HG03442 (cell line): ENCODE measurements at regions not wholly inside any gene's neighbourhood (a gene's known extent, or its start where the extent isn't known, plus 50 kb on each side); places are given as distances from the start of the nearest gene placed in this dataset.
"Not testable (repeated sequence)": the region's sequence is repeated elsewhere in the genome, so short reads cannot be mapped to it uniquely, and the experiment has no call there.

Experiments
- ATAC-seq: cut with Tn5 transposase; IDR thresholded peaks from one replicate; pipeline ENCODE4 v1.9.1; 2021; ENCODE audit warnings: mild to moderate bottlenecking, moderate library complexity; ENCODE audit not compliant: unreplicated experiment

GRCh38 chr12:30578426-30578825 lies 117.2 kb downstream of the IPO8 start:
- ATAC-seq, result no peak

DNA sequence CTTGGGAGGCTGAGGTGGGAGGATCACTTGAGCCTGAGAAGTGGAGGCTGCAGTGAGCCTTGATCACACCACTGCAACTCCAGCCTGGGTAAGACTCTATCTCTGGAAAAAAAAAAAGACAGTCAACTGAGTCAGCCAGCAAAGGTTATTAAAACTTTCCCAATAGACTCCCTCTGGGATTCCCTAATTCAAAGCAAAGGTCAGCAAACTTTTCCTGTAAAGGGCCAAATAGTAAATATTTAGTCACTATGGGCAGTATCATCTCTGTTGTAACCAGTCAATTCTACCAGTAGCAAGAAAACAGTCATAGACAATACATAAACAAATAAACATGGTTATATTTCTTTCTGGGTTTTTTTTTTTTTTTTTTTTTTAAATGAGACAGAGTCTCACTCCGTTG lies 122.5 kb downstream of the IPO8 start:
- ATAC-seq, result no peak

DNA sequence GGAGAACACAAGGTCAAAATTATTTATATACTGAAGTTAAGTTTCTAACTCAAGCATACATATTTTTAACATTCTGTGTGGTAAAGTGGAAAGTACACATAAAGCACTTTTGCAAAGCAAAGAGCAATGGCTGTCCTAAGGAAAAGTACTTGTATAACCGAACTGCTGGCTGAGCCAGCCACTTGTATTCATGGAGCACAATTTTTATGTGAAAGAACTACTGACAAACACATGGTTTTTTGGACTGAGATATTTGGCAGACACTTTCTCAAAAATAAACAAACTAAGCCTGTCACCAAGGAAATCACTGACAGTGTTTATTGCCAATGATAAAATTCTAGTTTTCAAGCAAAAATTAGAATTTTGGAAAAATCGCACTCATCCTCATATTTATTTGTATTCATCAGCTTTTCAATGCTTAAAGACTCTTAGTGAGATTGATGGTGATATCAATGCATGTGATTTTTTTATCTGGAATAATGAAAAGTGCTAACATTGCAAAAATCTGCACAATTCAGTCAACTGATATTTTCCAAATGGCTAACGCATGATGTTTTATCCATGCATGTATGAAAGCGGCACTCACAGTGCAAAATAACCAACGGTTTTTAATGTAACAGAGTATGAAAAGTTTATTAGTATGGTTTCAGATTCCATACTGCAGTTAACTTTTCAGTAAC lies 125.3 kb downstream of the IPO8 start:
- ATAC-seq, result no peak

- no peak for ATAC-seq
Observed at GRCh38 chr12:30569426-30569825, 126.2 kb downstream of the IPO8 start.

DNA sequence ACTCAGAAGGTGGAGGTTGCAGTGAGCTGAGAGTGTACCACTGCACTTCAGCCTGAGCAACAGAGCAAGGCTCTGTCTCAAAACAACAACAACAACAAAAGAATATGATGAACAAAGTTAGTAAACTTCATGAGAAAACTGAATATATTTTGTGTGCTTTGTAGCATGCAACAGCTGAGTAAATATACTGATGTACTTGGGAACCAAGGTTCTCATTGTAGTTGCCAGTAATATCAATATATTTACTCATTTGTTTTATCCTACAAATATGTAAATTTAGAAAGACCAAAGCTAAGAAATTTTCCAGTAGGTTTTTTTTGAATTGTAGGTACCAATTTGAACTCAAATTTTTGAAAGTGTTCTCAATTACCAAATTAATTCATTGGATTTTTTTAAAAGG lies 127.2 kb downstream of the IPO8 start:
- ATAC-seq, result no peak

DNA sequence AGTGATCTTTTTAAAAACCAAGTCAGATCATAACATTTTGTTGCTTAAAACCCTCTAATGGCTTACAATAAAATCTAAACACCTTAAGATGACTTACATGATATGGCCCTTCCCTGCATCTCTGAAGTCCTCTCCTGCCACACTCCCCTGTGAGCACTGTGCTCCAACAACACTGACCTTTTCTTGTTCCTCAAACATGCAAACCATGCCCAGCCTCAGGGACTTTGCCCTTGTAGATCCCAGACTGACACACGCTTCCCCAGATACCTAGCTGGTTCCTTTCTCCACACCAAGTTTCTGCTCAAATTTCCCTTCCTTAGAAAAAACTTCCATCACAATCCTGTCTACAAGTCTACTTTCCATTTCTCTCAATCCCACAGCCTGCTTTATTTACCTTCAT lies 128.6 kb downstream of the IPO8 start:
- ATAC-seq, result no peak

DNA sequence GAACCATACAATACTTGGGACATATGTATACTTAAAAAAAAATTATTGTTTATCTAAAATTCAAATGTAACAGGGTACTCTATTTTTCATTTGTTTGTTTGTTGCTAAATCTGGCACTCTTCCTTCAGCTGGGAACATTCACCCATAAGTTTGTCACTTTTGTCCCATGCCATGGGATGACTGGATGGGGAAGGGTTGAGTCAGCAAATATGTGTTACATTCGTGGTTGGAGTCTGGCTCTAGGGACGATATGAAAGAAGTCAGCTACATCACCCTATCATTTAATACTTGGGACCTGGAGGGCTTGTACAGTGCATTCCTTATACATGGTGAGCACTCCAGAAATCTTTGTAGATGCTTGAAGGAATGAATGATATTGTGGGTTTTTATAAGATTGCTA lies 131.3 kb downstream of the IPO8 start:
- ATAC-seq, result no peak

DNA sequence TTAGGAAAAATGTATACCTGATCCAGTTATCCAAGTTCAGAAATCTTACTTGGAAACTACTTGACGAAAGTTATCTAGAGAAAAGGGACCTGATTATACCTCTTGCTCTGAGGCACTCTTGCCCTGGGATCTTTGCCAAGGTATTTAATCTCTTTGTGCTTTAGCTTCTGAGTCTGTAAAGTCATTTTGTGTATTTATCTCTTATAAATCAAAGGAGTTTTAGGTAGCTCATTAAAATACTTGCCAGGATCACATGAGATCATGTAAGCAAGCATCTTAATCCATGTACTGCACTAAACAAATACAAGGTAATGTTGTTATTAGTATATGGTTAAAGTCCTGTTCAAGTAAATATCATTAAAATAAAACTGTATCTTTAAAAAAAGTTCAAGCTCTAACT lies 147.5 kb downstream of the IPO8 start:
- ATAC-seq, result no peak

DNA sequence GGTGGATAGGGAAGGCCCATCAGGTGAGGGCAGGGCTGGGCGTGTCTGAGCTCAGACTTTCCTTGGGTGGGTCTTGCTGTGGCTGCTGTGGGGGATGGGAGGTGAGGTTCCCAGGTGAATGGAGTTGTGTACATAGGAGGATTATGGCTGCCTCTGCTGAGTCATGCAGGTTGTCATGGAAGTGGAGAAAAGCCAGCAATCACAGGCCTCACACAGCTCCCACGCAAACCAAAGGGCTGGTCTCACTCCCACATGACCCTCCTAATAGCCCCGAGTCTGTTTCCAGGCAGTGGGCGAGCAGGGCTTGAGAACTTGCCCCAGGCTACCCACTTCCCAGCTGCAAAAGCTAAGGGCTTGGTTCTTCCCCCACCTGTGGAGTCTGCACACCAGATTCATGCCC lies 149.5 kb downstream of the IPO8 start:
- ATAC-seq, result no peak

DNA sequence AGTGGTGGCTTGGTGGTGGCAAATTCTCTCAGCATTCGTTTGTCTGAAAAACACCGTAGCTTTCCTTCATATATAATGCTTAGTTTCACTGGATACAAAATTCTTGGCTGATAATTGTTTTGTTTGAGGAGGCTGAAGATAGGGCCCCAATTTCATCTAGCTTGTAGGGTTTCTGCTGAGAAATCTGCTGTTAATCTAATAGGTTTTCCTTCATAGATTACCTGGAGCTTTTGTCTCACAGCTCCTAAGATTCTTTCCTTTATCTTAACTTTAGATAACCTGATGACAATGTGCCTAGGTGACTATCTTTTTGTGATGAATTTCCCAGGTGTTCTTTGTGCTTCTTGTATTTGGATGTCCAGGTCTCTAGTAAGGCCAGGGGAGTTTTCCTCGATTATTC lies 151.0 kb downstream of the IPO8 start:
- not testable (repeated sequence) for ATAC-seq

- no peak for ATAC-seq
Observed at GRCh38 chr12:30537228-30537627, 158.4 kb downstream of the IPO8 start.

DNA sequence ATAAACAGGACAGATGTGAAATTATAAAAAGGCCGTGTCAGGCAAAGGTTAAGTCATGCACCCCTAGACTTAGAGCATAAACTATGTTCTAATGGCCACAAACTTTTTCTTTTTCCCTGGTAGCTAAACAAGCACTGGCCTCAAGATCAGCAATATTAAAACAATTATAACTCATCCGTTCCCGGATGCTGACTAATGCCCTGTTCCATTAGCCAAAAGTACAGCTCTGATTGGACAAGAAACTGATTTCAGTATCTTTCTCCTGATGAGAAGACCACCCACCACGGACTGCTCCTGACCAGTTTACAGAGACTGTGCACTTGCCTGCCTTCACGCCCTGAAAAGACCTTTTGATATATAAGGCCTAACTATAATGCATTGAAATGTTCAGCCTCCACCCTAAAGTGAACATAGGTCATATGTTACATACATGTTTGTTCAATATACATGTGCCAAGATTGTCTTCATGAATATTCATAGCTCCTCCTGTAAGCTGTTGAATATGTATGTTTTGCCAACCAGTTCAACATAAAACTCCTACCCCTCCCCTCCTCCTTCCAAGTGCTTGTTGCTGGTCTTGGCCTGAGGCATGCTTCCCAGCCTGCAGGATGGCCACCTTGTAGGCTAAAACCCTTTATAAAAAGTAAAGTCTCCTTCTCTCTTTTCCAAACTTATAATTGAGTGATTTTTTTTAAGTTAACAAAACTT lies 162.0 kb downstream of the IPO8 start:
- ATAC-seq, result no peak

- ATAC-seq, result no peak
Observed at GRCh38 chr12:30531731-30532678, 163.7 kb downstream of the IPO8 start.

DNA sequence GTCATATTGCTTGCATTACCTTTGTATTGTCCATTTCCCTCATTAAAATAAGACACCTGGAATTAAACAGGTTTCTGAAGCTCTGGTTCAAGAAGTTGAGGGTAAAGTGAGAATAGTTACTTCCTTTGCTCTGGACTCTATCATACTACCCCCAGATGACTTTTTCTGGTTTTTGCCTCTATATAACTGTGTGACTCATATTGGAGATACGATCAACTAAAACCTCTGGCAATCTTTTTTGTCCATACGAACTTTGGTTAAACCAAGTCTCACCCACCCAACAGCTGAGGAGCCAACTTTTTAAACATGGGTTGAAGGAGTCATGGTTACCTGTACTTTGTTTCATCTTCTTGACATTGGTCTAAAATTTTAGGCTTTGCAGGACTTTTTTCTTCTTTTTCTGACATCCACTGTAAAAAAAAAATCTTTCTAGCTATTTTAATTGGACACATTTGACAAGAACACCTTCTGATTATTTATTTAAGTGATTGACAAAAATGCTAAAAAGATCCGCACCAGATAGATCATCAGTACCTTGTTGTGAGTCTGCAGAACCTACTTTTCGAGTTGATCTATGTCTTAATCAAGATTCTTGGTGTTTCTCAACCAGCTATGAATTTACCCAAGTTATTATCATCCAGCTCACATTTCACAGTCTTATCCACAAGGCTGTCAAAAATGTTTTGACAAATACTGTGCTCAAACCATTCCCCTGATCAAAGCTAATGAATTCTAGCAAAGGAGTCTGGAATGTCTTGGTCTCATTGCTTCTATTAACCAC lies 166.0 kb downstream of the IPO8 start:
- ATAC-seq, result no peak

DNA sequence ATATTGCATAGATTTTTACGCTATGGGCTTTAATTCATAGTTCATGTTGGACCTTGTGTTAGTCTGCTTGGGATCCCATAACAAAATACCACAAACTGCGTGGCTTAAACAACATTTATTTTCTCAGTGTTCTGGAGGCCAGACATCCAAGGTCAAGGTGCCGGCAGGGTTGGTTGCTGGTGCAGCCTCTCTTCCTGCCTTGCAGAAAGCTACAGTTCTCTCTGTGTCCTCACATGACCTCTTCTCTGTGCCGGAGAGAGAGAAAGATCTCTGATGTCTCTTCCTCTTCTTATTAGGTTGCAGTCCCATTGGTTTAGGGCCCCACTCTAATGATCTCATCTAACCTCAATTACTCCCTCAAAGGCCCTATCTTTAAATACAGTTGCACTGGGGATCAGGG lies 170.5 kb downstream of the IPO8 start:
- ATAC-seq, result no peak

DNA sequence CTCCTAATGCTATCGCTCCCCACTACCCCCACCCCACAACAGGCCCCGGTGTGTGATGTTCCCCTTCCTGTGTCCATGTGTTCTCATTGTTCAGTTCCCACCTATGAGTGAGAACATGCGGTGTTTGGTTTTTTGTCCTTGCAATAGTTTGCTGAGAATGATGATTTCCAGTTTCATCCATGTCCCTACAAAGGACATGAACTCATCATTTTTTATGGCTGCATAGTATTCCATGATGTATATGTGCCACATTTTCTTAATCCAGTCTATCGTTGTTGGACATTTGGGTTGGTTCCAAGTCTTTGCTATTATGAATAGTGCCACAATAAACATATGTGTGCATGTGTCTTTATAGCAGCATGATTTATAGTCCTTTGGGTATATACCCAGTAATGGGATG lies 175.4 kb downstream of the IPO8 start:
- ATAC-seq, result not testable (repeated sequence)

GRCh38 chr12:30519535-30519934 lies 176.1 kb downstream of the IPO8 start:
- no peak for ATAC-seq

DNA sequence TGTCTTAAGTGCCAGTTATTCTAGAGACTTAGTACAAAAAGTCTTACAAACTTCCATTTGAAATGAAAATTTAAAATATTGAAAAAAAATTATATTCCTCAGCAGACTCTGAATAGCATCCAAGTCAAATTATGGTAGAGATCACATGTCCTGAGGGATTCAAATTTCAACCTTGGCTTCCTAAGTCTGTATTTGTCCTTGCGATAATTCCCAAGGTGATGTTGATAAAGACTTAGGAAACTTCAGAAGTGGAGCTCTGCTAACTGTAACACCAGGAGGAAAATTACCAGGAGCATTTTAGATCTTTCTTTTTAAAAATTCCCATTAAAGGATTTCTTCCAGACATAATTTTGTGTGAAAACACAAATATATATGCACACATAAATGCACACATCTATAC lies 178.3 kb downstream of the IPO8 start:
- ATAC-seq, result no peak

DNA sequence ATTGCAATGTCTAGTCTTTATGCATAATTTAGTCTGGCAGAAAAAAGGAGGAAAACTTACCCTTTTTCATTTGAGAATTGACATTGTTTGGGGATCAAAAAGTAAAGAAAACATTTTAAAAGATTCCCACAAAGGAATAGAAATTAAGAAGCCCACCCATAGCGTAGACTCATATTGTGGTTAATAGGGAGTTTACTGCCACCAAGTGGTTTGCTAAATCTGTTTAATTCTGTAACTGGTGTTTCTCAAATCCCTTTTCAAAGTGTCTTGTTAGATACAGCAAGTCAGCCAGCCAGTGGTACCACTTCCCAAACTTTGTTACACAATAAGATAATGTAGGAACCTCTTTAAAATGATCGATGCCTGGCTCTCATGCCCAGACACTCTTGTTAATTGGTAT lies 180.3 kb downstream of the IPO8 start:
- no peak for ATAC-seq

- no peak for ATAC-seq
Observed at GRCh38 chr12:30514666-30515065, 181.0 kb downstream of the IPO8 start.
